H9 (cell line): ENCODE measurements at regions not wholly inside any gene's neighbourhood (a gene's known extent, or its start where the extent isn't known, plus 50 kb on each side); places are given as distances from the start of the nearest gene placed in this dataset.

ENCODE experiments used
- DNase-seq: peaks from one replicate; pipeline ENCODE4 v3.0.0-alpha.2; 2017
- H2AFZ ChIP-seq: one replicate; pipeline ENCODE4 v1.6.1; 2013; ENCODE audit warnings: mild to moderate bottlenecking, low read length, control low read depth, moderate library complexity
- H2AK5ac ChIP-seq: 2 replicates; pipeline ENCODE4 v1.6.1; 2013; ENCODE audit warnings: low read length, control low read depth, mixed read lengths; ENCODE audit not compliant: insufficient read length
- H2BK120ac ChIP-seq: one replicate; pipeline ENCODE4 v1.6.1; 2013; ENCODE audit warnings: low read depth, mild to moderate bottlenecking, low read length, control low read depth, inconsistent platforms; ENCODE audit not compliant: poor library complexity, severe bottlenecking
- H2BK12ac ChIP-seq: 2 replicates; pipeline ENCODE4 v1.6.1; 2013; ENCODE audit warnings: low read length, control low read depth, mixed read lengths, low read depth; ENCODE audit not compliant: insufficient read length
- H2BK15ac ChIP-seq: 2 replicates; pipeline ENCODE4 v1.6.1; 2013; ENCODE audit warnings: low read depth, low read length, control low read depth
- H2BK20ac ChIP-seq: one replicate; pipeline ENCODE4 v1.6.1; 2013; ENCODE audit warnings: low read depth, mild to moderate bottlenecking, low read length, control low read depth, inconsistent platforms; ENCODE audit not compliant: poor library complexity, severe bottlenecking
- H2BK5ac ChIP-seq: 2 replicates; pipeline ENCODE4 v1.6.1; 2013; ENCODE audit warnings: low read length, control low read depth, mixed read lengths; ENCODE audit not compliant: insufficient read length
- H3K14ac ChIP-seq: 2 replicates; pipeline ENCODE4 v1.6.1; 2013; ENCODE audit warnings: low read length, control low read depth; ENCODE audit not compliant: insufficient read depth
- H3K18ac ChIP-seq: 2 replicates; pipeline ENCODE4 v1.6.1; 2013; ENCODE audit warnings: low read depth, mild to moderate bottlenecking, mixed read lengths, low read length, control low read depth; ENCODE audit not compliant: insufficient read length
- H3K23ac ChIP-seq: 2 replicates; pipeline ENCODE4 v1.6.1; 2013; ENCODE audit warnings: low read length, control low read depth, mixed read lengths, low read depth; ENCODE audit not compliant: insufficient read length
- H3K23me2 ChIP-seq: 2 replicates; pipeline ENCODE4 v1.6.1; 2013; ENCODE audit warnings: low read depth, mild to moderate bottlenecking, mixed read lengths, low read length, control low read depth; ENCODE audit not compliant: insufficient read length, poor library complexity, severe bottlenecking
- H3K27ac ChIP-seq: 2 replicates; pipeline ENCODE4 v1.5.1; 2013; ENCODE audit warnings: low read length, control low read depth, mixed read lengths, low read depth; ENCODE audit not compliant: insufficient read length
- H3K27me3 ChIP-seq: 2 replicates; pipeline ENCODE4 v1.6.1; 2013; ENCODE audit warnings: low read length, control low read depth, inconsistent platforms; ENCODE audit not compliant: insufficient read depth
- H3K4ac ChIP-seq: 2 replicates; pipeline ENCODE4 v1.6.1; 2013; ENCODE audit warnings: low read depth, mild to moderate bottlenecking, control low read depth, inconsistent platforms, low read length, moderate library complexity
- H3K4me1 ChIP-seq: 2 replicates; pipeline ENCODE4 v1.6.1; 2013; ENCODE audit warnings: low read length, control low read depth, inconsistent platforms; ENCODE audit not compliant: insufficient read depth
- H3K4me2 ChIP-seq: 2 replicates; pipeline ENCODE4 v1.6.1; 2013; ENCODE audit warnings: low read length, control low read depth, mixed read lengths; ENCODE audit not compliant: insufficient read length, insufficient read depth
- H3K56ac ChIP-seq: 2 replicates; pipeline ENCODE4 v1.6.1; 2013; ENCODE audit warnings: low read depth, mild to moderate bottlenecking, mixed read lengths, low read length, control low read depth; ENCODE audit not compliant: insufficient read length
- H3K79me1 ChIP-seq: 2 replicates; pipeline ENCODE4 v1.6.1; 2013; ENCODE audit warnings: low read depth, mild to moderate bottlenecking, moderate library complexity, low read length, control low read depth, inconsistent platforms; ENCODE audit not compliant: insufficient read depth, poor library complexity, severe bottlenecking
- H3K79me2 ChIP-seq: 2 replicates; pipeline ENCODE4 v1.6.1; 2013; ENCODE audit warnings: low read length, control low read depth, inconsistent platforms; ENCODE audit not compliant: insufficient read depth
- H3K9ac ChIP-seq: 2 replicates; pipeline ENCODE4 v1.6.1; 2013; ENCODE audit warnings: low read length, control low read depth, mixed read lengths; ENCODE audit not compliant: insufficient read length; ENCODE audit errors: extremely low read depth
- H3K9me3 ChIP-seq: one replicate; pipeline ENCODE4 v1.6.1; 2013; ENCODE audit warnings: low read depth, low read length, inconsistent platforms; ENCODE audit not compliant: control insufficient read depth
- H3T11ph ChIP-seq: one replicate; pipeline ENCODE4 v1.6.1; 2013; ENCODE audit warnings: mild to moderate bottlenecking, low read length, control low read depth, inconsistent platforms
- H4K20me1 ChIP-seq: one replicate; pipeline ENCODE4 v1.6.1; 2013; ENCODE audit not compliant: control insufficient read depth, insufficient read length, insufficient read depth
- H4K5ac ChIP-seq: 2 replicates; pipeline ENCODE4 v1.6.1; 2013; ENCODE audit warnings: low read depth, mild to moderate bottlenecking, mixed read lengths, low read length, control low read depth; ENCODE audit not compliant: insufficient read length
- H4K8ac ChIP-seq: replicated peaks from 2 replicates; pipeline ENCODE4 v1.6.1; 2013; ENCODE audit warnings: low read length, control low read depth, mixed read lengths, low read depth; ENCODE audit not compliant: insufficient read length
- H4K91ac ChIP-seq: 2 replicates; pipeline ENCODE4 v1.6.1; 2013; ENCODE audit warnings: low read depth, mild to moderate bottlenecking, moderate library complexity, mixed read lengths, low read length, control low read depth; ENCODE audit not compliant: insufficient read length
- H3K27ac Mint-ChIP-seq, 3 experiments: 2 replicates in 2 of 3; 3 replicates in 1 of 3; pipeline ENCODE4 v1.8.0; 2020 to 2021; ENCODE audit warnings: mixed read lengths in 3 of 3, mild to moderate bottlenecking in 1 of 3, moderate library complexity in 1 of 3
- H3K27me3 Mint-ChIP-seq: 2 replicates; pipeline ENCODE4 v1.8.0; 2021; ENCODE audit warnings: low read depth, mild to moderate bottlenecking, moderate library complexity, mixed read lengths
- H3K36me3 Mint-ChIP-seq, 3 experiments: 2 replicates in 2 of 3; 3 replicates in 1 of 3; pipeline ENCODE4 v1.8.0; 2020 to 2021; ENCODE audit warnings: low read depth in 3 of 3, mixed read lengths in 3 of 3; ENCODE audit not compliant: insufficient read depth in 1 of 3
- H3K4me1 Mint-ChIP-seq, 2 experiments: 2 replicates each; pipeline ENCODE4 v1.8.0; 2020; ENCODE audit warnings: mixed read lengths in 2 of 2
- H3K4me3 Mint-ChIP-seq, 2 experiments: 2 replicates in 1 of 2; 3 replicates in 1 of 2; pipeline ENCODE4 v1.8.0; 2020 to 2021; ENCODE audit warnings: mild to moderate bottlenecking in 2 of 2, mixed read lengths in 2 of 2, moderate library complexity in 1 of 2
- H3K9me3 Mint-ChIP-seq, 2 experiments: 2 replicates in 1 of 2; 3 replicates in 1 of 2; pipeline ENCODE4 v1.8.0; 2020; ENCODE audit warnings: mild to moderate bottlenecking in 2 of 2, mixed read lengths in 2 of 2, moderate library complexity in 1 of 2
- CTCF ChIP-seq: fragments of 200-600 bp; sonication (generic); conservative IDR thresholded peaks from 3 replicates; pipeline ENCODE4 v1.8.0; 2021; ENCODE audit warnings: antibody characterized with exemption, mild to moderate bottlenecking

- H3K27ac ChIP-seq: no peak overlapping the region
- no peak for TF ChIP-seq CTCF
- H3K79me2 ChIP-seq: no peaks in the 10 kb centered on the region
- no peak overlapping the region for H2BK20ac ChIP-seq
- Mint-ChIP-seq H3K27ac (no peak overlapping the region), H3K9me3 (no peaks in the 10 kb centered on the region), H3K36me3 (peaks cover 0 to 2% (median 0%) of the 10 kb centered on the region in 3 experiments; a peak in 2 of 7 replicates), H3K27me3 (no peaks in the 10 kb centered on the region), H3K4me1 (peaks cover 3 to 6% of the 10 kb centered on the region in 2 experiments; a peak in 3 of 4 replicates), H3K4me3 (no peak overlapping the region)
- no peak overlapping the region for H4K5ac ChIP-seq
- H2BK5ac ChIP-seq: no peak overlapping the region
- no peak overlapping the region for H3K9ac ChIP-seq
- H3K4me1 ChIP-seq: no peaks in the 10 kb centered on the region; the same call in 1 of the 2 replicates
- H4K8ac ChIP-seq: no peak overlapping the region
- no peak for DNase-seq
- no peak overlapping the region for H3K18ac ChIP-seq
- H2BK12ac ChIP-seq: no peak overlapping the region
- no peaks in the 10 kb centered on the region for H4K20me1 ChIP-seq
- no peak overlapping the region for H3K4me2 ChIP-seq
- no peak overlapping the region for H2AK5ac ChIP-seq
- no peak overlapping the region for H2AFZ ChIP-seq
- no peaks in the 10 kb centered on the region for H3K79me1 ChIP-seq
- no peak overlapping the region for H3T11ph ChIP-seq
- no peak overlapping the region for H3K4ac ChIP-seq
- H2BK15ac ChIP-seq: no peak overlapping the region
- H3K14ac ChIP-seq: no peak overlapping the region
- H4K91ac ChIP-seq: no peak overlapping the region
- no peaks in the 10 kb centered on the region for H3K27me3 ChIP-seq
- no peaks in the 10 kb centered on the region for H3K9me3 ChIP-seq
- H3K56ac ChIP-seq: no peak overlapping the region
- no peaks in the 10 kb centered on the region for H3K23me2 ChIP-seq
- no peak overlapping the region for H2BK120ac ChIP-seq
- no peak overlapping the region for H3K23ac ChIP-seq
Measured at GRCh38 chr1:57578680-57579079, 154.8 kb upstream of the DAB1 start.
